Large intestine (tissue), 3 donors: ENCODE measurements at regions not wholly inside any gene's neighbourhood (a gene's known extent, or its start where the extent isn't known, plus 50 kb on each side); places are given as distances from the start of the nearest gene placed in this dataset.

Experiments used
- DNase-seq, 2 donors: peaks; one replicate each; pipeline versions ENCODE4 v3.0.0 to v3.0.0-alpha.2; 2013
- H3K27ac ChIP-seq: one replicate; pipeline ENCODE4 v1.5.1; 2013; ENCODE audit warnings: low read length
- H3K27me3 ChIP-seq: 2 replicates; pipeline ENCODE4 v1.6.1; 2013; ENCODE audit warnings: low read length; ENCODE audit not compliant: control insufficient read depth, insufficient read depth
- H3K36me3 ChIP-seq: 2 replicates; pipeline ENCODE4 v1.6.1; 2013; ENCODE audit warnings: low read length; ENCODE audit not compliant: control insufficient read depth, insufficient read depth
- H3K4me1 ChIP-seq: one replicate; pipeline ENCODE4 v1.6.1; 2013; ENCODE audit warnings: low read length; ENCODE audit not compliant: control insufficient read depth, insufficient read depth
- H3K4me3 ChIP-seq: one replicate; pipeline ENCODE4 v1.5.1; 2013; ENCODE audit warnings: low read length
- H3K9me3 ChIP-seq: one replicate; pipeline ENCODE4 v1.6.1; 2013; ENCODE audit warnings: mild to moderate bottlenecking, low read depth, low read length, moderate library complexity; ENCODE audit not compliant: control insufficient read depth
- WGBS: methylation state at CpG from one replicate; pipeline ENCODE4 v1.1.5; 2013; ENCODE audit warnings: low lambda C conversion rate; ENCODE audit not compliant: insufficient coverage; 5-methylcytosine and 5-hydroxymethylcytosine counted together

GRCh38 chr21:14687268-14687625 is 141.1 kb upstream of the SAMSN1 start:
- Histone ChIP-seq H3K9me3 (no peaks in the 10 kb centered on the region), H3K36me3 (no peaks in the 10 kb centered on the region), H3K4me3 (no peak overlapping the region), H3K4me1 (no peaks in the 10 kb centered on the region), H3K27ac (no peak overlapping the region), H3K27me3 (no peaks in the 10 kb centered on the region)
- DNase-seq = no peak

- WGBS = 84% methylated on average over 4 of the region's 8 CpGs
- no peak for DNase-seq
- H3K27ac ChIP-seq = no peak overlapping the region
Observed at GRCh38 chr21:14686466-14687267, 140.6 kb upstream of the SAMSN1 start.

GRCh38 chr21:14685568-14685967 is 139.5 kb upstream of the SAMSN1 start:
- Histone ChIP-seq H3K9me3 (no peaks in the 10 kb centered on the region), H3K36me3 (no peaks in the 10 kb centered on the region), H3K27ac (no peak overlapping the region), H3K4me1 (no peaks in the 10 kb centered on the region), H3K27me3 (no peaks in the 10 kb centered on the region), H3K4me3 (no peak overlapping the region)
- 100% methylated on average over 1 of the region's 2 CpGs for WGBS
- DNase-seq = no peak

More at GRCh38 chr21:14686466-14687267, 140.6 kb upstream of the SAMSN1 start:
- no peaks in the 10 kb centered on the region for H3K27me3 ChIP-seq
- H3K36me3 ChIP-seq = no peaks in the 10 kb centered on the region
- H3K9me3 ChIP-seq = no peaks in the 10 kb centered on the region
- no peak overlapping the region for H3K4me3 ChIP-seq
- no peaks in the 10 kb centered on the region for H3K4me1 ChIP-seq

- Histone ChIP-seq H3K36me3 (no peaks in the 10 kb centered on the region), H3K27me3 (no peaks in the 10 kb centered on the region), H3K4me3 (no peak overlapping the region), H3K9me3 (no peaks in the 10 kb centered on the region), H3K27ac (no peak overlapping the region), H3K4me1 (no peaks in the 10 kb centered on the region)
- DNase-seq = no peak
- no CpG with 5 or more reads among the region's 4 CpGs for WGBS
Observed at GRCh38 chr21:14684071-14684470, 138.0 kb upstream of the SAMSN1 start.

GRCh38 chr21:14683063-14683462 is 136.9 kb upstream of the SAMSN1 start:
- no peak for DNase-seq
- Histone ChIP-seq H3K27ac (no peak overlapping the region), H3K36me3 (no peaks in the 10 kb centered on the region), H3K4me1 (peaks cover 4% of the 10 kb centered on the region), H3K27me3 (no peaks in the 10 kb centered on the region), H3K9me3 (no peaks in the 10 kb centered on the region), H3K4me3 (no peak overlapping the region)

- Histone ChIP-seq H3K4me1 (peaks cover 4% of the 10 kb centered on the region), H3K27me3 (no peaks in the 10 kb centered on the region), H3K36me3 (no peaks in the 10 kb centered on the region), H3K4me3 (no peak overlapping the region), H3K9me3 (no peaks in the 10 kb centered on the region), H3K27ac (no peak overlapping the region)
- 94% methylated on average over 2 of the region's 3 CpGs for WGBS
- DNase-seq = no peak
Observed at GRCh38 chr21:14678973-14679574, 133.0 kb upstream of the SAMSN1 start.

GRCh38 chr21:14677639-14678179 is 131.6 kb upstream of the SAMSN1 start:
- Histone ChIP-seq H3K27me3 (no peaks in the 10 kb centered on the region), H3K4me1 (peaks cover 4% of the 10 kb centered on the region), H3K9me3 (no peaks in the 10 kb centered on the region), H3K4me3 (no peak overlapping the region), H3K27ac (no peak overlapping the region), H3K36me3 (no peaks in the 10 kb centered on the region)
- DNase-seq = no peak
- 71% methylated on average over 3 of the region's 9 CpGs for WGBS

- no peak overlapping the region for H3K27ac ChIP-seq
- no peak overlapping the region for H3K4me3 ChIP-seq
- no peaks in the 10 kb centered on the region for H3K36me3 ChIP-seq
- H3K27me3 ChIP-seq = no peaks in the 10 kb centered on the region
- DNase-seq = no peak
- H3K4me1 ChIP-seq = peaks cover 4% of the 10 kb centered on the region
- H3K9me3 ChIP-seq = no peaks in the 10 kb centered on the region
Observed at GRCh38 chr21:14677013-14677412, 130.9 kb upstream of the SAMSN1 start.

- DNase-seq = no peak
- Histone ChIP-seq H3K27ac (no peak overlapping the region), H3K9me3 (no peaks in the 10 kb centered on the region), H3K4me1 (peaks cover 4% of the 10 kb centered on the region), H3K4me3 (no peak overlapping the region), H3K27me3 (no peaks in the 10 kb centered on the region), H3K36me3 (no peaks in the 10 kb centered on the region)
- no CpG with 5 or more reads among the region's 7 CpGs for WGBS
Observed at GRCh38 chr21:14675774-14676530, 129.8 kb upstream of the SAMSN1 start.

GRCh38 chr21:14673649-14674048 is 127.5 kb upstream of the SAMSN1 start:
- WGBS = 29% methylated on average over 3 of the region's 3 CpGs
- no peaks in the 10 kb centered on the region for H3K27me3 ChIP-seq
- H3K4me3 ChIP-seq = no peak overlapping the region
- H3K36me3 ChIP-seq = no peaks in the 10 kb centered on the region
- H3K9me3 ChIP-seq = no peaks in the 10 kb centered on the region
- DNase-seq = no peak
- no peak overlapping the region for H3K27ac ChIP-seq
- H3K4me1 ChIP-seq = peaks cover 3% of the 10 kb centered on the region
